Upper lobe of left lung (tissue), 6 donors: ENCODE measurements at regions not wholly inside any gene's neighbourhood (a gene's known extent, or its start where the extent isn't known, plus 50 kb on each side); places are given as distances from the start of the nearest gene placed in this dataset.

Experiments used
- ATAC-seq, 2 donors: fragments of 200-7000 bp; cut with Tn5 transposase; one replicate each; pipeline ENCODE4 v1.9.1; 2022; ENCODE audit warnings: mild to moderate bottlenecking in 2 of 2, moderate library complexity in 2 of 2; ENCODE audit not compliant: low FRiP score in 2 of 2
- DNase-seq, 2 donors: peaks; one replicate each; pipeline ENCODE4 v3.0.0-alpha.2; 2019 to 2020
- H3K27ac ChIP-seq, 4 donors: fragments of 200-600 bp; sonication (generic); one replicate each; pipeline ENCODE4 v1.5.1; 2016 to 2019
- H3K27me3 ChIP-seq, 4 donors: fragments of 200-600 bp; sonication (generic); one replicate each; pipeline ENCODE4 v1.5.1; 2017 to 2019
- H3K36me3 ChIP-seq, 4 donors: fragments of 200-600 bp; sonication (generic); one replicate each; pipeline ENCODE4 v1.5.1; 2016 to 2019
- H3K4me1 ChIP-seq, 4 donors: fragments of 200-600 bp; sonication (generic); one replicate each; pipeline ENCODE4 v1.5.1; 2018 to 2019
- H3K4me3 ChIP-seq, 4 donors: fragments of 200-600 bp; sonication (generic); one replicate each; pipeline ENCODE4 v1.5.1; 2017 to 2019; ENCODE audit warnings: mild to moderate bottlenecking in 2 of 4, moderate library complexity in 1 of 4
- H3K9me3 ChIP-seq, 4 donors: fragments of 200-600 bp; sonication (generic); one replicate each; pipeline ENCODE4 v1.5.1; 2018 to 2019
- EP300 ChIP-seq, 4 donors: sonication (generic); formaldehyde crosslinking; IDR thresholded peaks; one replicate each; pipeline ENCODE4 v1.5.1; 2017; ENCODE audit warnings: antibody characterized with exemption in 4 of 4, control low read depth in 2 of 4
- POLR2A ChIP-seq, 4 donors: fragments of 450-650 bp; IDR thresholded peaks; one replicate each; pipeline ENCODE4 v1.5.1; 2016 to 2017; ENCODE audit warnings: antibody characterized with exemption in 4 of 4, mild to moderate bottlenecking in 2 of 4
- POLR2AphosphoS5 ChIP-seq, 2 donors: sonication (generic); formaldehyde crosslinking; IDR thresholded peaks; one replicate each; pipeline ENCODE4 v1.5.1; 2017; ENCODE audit warnings: antibody characterized with exemption in 2 of 2
- WGBS, 2 donors: methylation state at CpG; one replicate each; pipeline ENCODE4 v1.1.5; 2017 to 2018; 5-methylcytosine and 5-hydroxymethylcytosine counted together
- TF ChIP-seq, protein P1 (sequence below), 6 experiments: fragments of 450-650 bp in 4 of 6; fragments of 200-600 bp in 2 of 6; sonication (generic) in 2 of 6; IDR thresholded peaks; one replicate each; pipeline ENCODE4 v1.5.1; 2016 to 2019; ENCODE audit warnings: antibody characterized with exemption in 6 of 6
- donor health status: DM: no; HTN: no; CAD: no; lungs with moderate emphysema.
- donor health status: DM: no; HTN: yes; CAD: no; lungs with severe emphysema.

- DNase-seq (no peak), ATAC-seq (no peak)
- Histone ChIP-seq H3K27me3 (no peaks in the 10 kb centered on the region), H3K27ac (no peak overlapping the region), H3K4me1 (no peaks in the 10 kb centered on the region), H3K9me3 (no peaks in the 10 kb centered on the region), H3K36me3 (no peaks in the 10 kb centered on the region), H3K4me3 (no peak overlapping the region)
- no peak for TF ChIP-seq POLR2AphosphoS5 (IDR thresholded peaks at IDR 0.05)
- TF ChIP-seq POLR2A (IDR thresholded peaks at IDR 0.05): no peak
- TF ChIP-seq EP300 (IDR thresholded peaks at IDR 0.05): no peak
- TF ChIP-seq, protein P1, sequence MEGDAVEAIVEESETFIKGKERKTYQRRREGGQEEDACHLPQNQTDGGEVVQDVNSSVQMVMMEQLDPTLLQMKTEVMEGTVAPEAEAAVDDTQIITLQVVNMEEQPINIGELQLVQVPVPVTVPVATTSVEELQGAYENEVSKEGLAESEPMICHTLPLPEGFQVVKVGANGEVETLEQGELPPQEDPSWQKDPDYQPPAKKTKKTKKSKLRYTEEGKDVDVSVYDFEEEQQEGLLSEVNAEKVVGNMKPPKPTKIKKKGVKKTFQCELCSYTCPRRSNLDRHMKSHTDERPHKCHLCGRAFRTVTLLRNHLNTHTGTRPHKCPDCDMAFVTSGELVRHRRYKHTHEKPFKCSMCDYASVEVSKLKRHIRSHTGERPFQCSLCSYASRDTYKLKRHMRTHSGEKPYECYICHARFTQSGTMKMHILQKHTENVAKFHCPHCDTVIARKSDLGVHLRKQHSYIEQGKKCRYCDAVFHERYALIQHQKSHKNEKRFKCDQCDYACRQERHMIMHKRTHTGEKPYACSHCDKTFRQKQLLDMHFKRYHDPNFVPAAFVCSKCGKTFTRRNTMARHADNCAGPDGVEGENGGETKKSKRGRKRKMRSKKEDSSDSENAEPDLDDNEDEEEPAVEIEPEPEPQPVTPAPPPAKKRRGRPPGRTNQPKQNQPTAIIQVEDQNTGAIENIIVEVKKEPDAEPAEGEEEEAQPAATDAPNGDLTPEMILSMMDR (IDR thresholded peaks at IDR 0.05): no peak
- WGBS, 2 donors: 74 to 84% methylated on average over 5 of the region's 5 CpGs
These were observed 120.5 kb downstream of the POLR2M start for GRCh38 chr15:57827021-57827420.

- no peaks in the 10 kb centered on the region for H3K9me3 ChIP-seq
- no peak overlapping the region for H3K4me3 ChIP-seq
- no peak overlapping the region for H3K27ac ChIP-seq
- DNase-seq (no peak), ATAC-seq (no peak)
- no peaks in the 10 kb centered on the region for H3K4me1 ChIP-seq
- WGBS, 2 donors: 59 to 74% methylated on average over 2 of the region's 2 CpGs
- no peaks in the 10 kb centered on the region for H3K27me3 ChIP-seq
- H3K36me3 ChIP-seq: no peaks in the 10 kb centered on the region
- TF ChIP-seq EP300 (IDR thresholded peaks at IDR 0.05) (no peak), POLR2AphosphoS5 (IDR thresholded peaks at IDR 0.05) (no peak), POLR2A (IDR thresholded peaks at IDR 0.05) (no peak)
- TF ChIP-seq, protein P1 (IDR thresholded peaks at IDR 0.05): no peak
These were observed 121.5 kb downstream of the POLR2M start for GRCh38 chr15:57827971-57828370.

DNA sequence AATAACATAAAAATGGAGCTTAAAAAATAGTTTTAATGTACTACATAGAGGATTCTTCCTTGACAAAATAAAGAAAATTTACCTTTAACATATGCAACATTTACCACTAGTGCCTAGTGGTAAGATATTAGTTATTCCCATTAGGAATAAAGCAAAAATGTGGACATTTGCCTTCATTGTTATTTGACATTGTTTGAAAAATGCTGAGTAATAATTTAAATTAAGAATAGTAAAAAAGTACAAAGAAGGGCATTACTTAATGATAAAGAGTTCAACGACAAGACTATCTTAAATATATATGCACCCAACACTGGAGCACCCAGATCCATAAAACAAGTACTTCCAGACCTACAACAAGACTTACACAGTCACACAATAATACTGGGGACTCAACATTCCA is 125.7 kb downstream of the POLR2M start:
- no peaks in the 10 kb centered on the region for H3K4me1 ChIP-seq
- WGBS, 2 donors: 95% methylated on average over 1 of the region's 1 CpG
- DNase-seq (no peak), ATAC-seq (no peak)
- H3K4me3 ChIP-seq: no peak overlapping the region
- TF ChIP-seq POLR2A (IDR thresholded peaks at IDR 0.05) (no peak), EP300 (IDR thresholded peaks at IDR 0.05) (no peak), POLR2AphosphoS5 (IDR thresholded peaks at IDR 0.05) (no peak)
- TF ChIP-seq, protein P1 (IDR thresholded peaks at IDR 0.05): no peak
- H3K27ac ChIP-seq: no peak overlapping the region
- H3K9me3 ChIP-seq: no peaks in the 10 kb centered on the region
- no peaks in the 10 kb centered on the region for H3K27me3 ChIP-seq
- no peaks in the 10 kb centered on the region for H3K36me3 ChIP-seq

DNA sequence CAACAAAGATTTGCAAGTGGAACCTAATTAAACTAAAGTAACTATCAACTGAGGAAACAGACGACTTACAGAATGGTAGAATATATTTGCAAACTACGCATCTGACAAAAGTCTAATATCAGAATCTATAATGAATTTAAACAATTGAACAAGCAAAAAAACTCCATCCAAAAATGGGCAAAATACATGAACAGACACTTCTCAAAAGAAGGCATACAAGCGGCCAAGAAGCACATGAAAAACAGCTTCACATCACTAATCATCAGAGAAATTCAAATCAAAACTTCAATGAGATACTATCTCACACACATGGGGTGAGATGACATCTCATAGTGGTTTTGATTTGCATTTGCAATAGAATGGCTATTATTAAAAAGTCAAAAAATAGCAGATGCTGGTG is 128.6 kb downstream of the POLR2M start:
- DNase-seq (no peak), ATAC-seq (no peak)
- H3K36me3 ChIP-seq: no peaks in the 10 kb centered on the region
- TF ChIP-seq POLR2A (IDR thresholded peaks at IDR 0.05) (no peak), POLR2AphosphoS5 (IDR thresholded peaks at IDR 0.05) (no peak), EP300 (IDR thresholded peaks at IDR 0.05) (no peak)
- TF ChIP-seq, protein P1 (IDR thresholded peaks at IDR 0.05): no peak
- H3K4me1 ChIP-seq: no peaks in the 10 kb centered on the region
- WGBS, 2 donors: 94 to 97% methylated on average over 3 of the region's 3 CpGs
- H3K27ac ChIP-seq: no peak overlapping the region
- no peaks in the 10 kb centered on the region for H3K9me3 ChIP-seq
- no peaks in the 10 kb centered on the region for H3K27me3 ChIP-seq
- no peak overlapping the region for H3K4me3 ChIP-seq

GRCh38 chr15:57849317-57849716 is 142.8 kb downstream of the POLR2M start:
- H3K27me3 ChIP-seq: no peaks in the 10 kb centered on the region
- no peak for DNase-seq
- H3K9me3 ChIP-seq: no peaks in the 10 kb centered on the region
- TF ChIP-seq, protein P1 (IDR thresholded peaks at IDR 0.05): no peak
- TF ChIP-seq EP300 (IDR thresholded peaks at IDR 0.05) (no peak), POLR2AphosphoS5 (IDR thresholded peaks at IDR 0.05) (no peak), POLR2A (IDR thresholded peaks at IDR 0.05) (no peak)
- 68 to 75% methylated on average over 5 of the region's 5 CpGs for WGBS, 2 donors
- no peak for ATAC-seq
- no peaks in the 10 kb centered on the region for H3K36me3 ChIP-seq
- no peak overlapping the region for H3K4me3 ChIP-seq
- no peaks in the 10 kb centered on the region for H3K4me1 ChIP-seq
- no peak overlapping the region for H3K27ac ChIP-seq
